Loucy (cell line): ENCODE measurements at regions not wholly inside any gene's neighbourhood (a gene's known extent, or its start where the extent isn't known, plus 50 kb on each side); places are given as distances from the start of the nearest gene placed in this dataset.

Experiments
- CTCF ChIP-seq: fragments of 200-600 bp; sonication (generic); conservative IDR thresholded peaks from 2 replicates; pipeline ENCODE4 v1.5.1; 2014; ENCODE audit warnings: mild to moderate bottlenecking, antibody characterized with exemption, low read length
- EZH2phosphoT487 ChIP-seq: fragments of 200-600 bp; IDR thresholded peaks from 2 replicates; pipeline ENCODE4 v1.6.1; 2018; ENCODE audit warnings: antibody characterized with exemption, mild to moderate bottlenecking, moderate library complexity, borderline replicate concordance

GRCh38 chr13:80070024-80070703, 270.8 kb downstream of the SPRY2 start:
- TF ChIP-seq CTCF (no peak), EZH2phosphoT487 (no peak)
